ENCODE measurements at regions not wholly inside any gene's neighbourhood (a gene's known extent, or its start where the extent isn't known, plus 50 kb on each side); places are given as distances from the start of the nearest gene placed in this dataset.

DNA sequence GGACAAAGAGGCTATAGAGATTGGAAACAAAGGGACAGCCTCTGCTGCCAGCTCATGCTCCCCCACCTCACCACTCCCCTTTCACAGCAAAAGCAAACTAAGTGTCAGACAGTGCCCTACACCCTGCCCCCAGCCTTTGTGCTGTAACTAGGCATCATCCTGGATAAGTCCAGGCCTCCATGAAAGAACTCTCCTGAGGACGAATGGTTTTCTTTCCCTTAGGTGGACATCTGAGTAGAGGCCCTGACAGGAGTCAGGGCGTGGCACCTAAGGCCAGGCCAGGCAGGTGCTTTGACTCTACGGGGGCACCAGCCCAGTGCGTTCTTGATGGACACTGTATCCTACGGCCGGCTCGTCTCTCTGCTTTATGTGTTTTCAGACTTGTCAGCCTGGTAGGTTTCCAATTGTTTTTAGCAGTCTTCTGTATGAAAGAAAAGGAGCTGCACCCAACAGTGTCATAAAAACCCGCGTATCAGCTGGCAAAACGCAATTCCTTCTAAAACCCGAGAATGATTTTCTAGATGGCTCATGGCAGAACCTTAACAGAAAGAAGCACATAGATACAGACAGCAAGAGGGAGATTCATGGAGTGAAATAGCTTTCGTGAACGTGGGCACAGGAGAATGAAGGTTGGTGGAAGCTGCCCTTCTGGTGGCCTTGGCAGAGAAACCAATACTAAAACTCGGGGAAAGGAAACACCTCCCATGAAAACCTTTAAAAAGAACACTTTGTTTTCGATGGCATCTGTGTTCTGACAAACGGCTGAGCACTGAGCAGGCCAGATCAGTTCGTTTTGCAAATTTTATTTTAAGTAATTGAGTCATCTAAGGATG is 51.7 kb upstream of the AJAP1 start:
- H3K27ac Mint-ChIP-seq (ENCODE audit: unreplicated experiment): no peak overlapping the region
- intact Hi-C loops (cut with micrococcal nuclease; ENCODE audit: unreplicated experiment): no loop called here
- H3K4me3 Mint-ChIP-seq (ENCODE audit: low read depth, unreplicated experiment): no peak overlapping the region
- BruUV-seq (replicated peaks): no TSS peak
- no peaks in the 10 kb centered on the region for H3K36me3 Mint-ChIP-seq (ENCODE audit: insufficient read depth, unreplicated experiment)
- H3K27me3 Mint-ChIP-seq (ENCODE audit: unreplicated experiment): no peaks in the 10 kb centered on the region
- CTCF ChIA-PET: no interaction called here
- TF ChIP-seq, protein P1, sequence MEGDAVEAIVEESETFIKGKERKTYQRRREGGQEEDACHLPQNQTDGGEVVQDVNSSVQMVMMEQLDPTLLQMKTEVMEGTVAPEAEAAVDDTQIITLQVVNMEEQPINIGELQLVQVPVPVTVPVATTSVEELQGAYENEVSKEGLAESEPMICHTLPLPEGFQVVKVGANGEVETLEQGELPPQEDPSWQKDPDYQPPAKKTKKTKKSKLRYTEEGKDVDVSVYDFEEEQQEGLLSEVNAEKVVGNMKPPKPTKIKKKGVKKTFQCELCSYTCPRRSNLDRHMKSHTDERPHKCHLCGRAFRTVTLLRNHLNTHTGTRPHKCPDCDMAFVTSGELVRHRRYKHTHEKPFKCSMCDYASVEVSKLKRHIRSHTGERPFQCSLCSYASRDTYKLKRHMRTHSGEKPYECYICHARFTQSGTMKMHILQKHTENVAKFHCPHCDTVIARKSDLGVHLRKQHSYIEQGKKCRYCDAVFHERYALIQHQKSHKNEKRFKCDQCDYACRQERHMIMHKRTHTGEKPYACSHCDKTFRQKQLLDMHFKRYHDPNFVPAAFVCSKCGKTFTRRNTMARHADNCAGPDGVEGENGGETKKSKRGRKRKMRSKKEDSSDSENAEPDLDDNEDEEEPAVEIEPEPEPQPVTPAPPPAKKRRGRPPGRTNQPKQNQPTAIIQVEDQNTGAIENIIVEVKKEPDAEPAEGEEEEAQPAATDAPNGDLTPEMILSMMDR (IDR thresholded peaks at IDR 0.05; ENCODE audit: unreplicated experiment): no peak
- H3K9me3 Mint-ChIP-seq (ENCODE audit: low read depth, unreplicated experiment): peaks cover 7% of the 10 kb centered on the region
- no peaks in the 10 kb centered on the region for H3K4me1 Mint-ChIP-seq (ENCODE audit: low read depth, unreplicated experiment)
- DNase-seq: no peak

DNA sequence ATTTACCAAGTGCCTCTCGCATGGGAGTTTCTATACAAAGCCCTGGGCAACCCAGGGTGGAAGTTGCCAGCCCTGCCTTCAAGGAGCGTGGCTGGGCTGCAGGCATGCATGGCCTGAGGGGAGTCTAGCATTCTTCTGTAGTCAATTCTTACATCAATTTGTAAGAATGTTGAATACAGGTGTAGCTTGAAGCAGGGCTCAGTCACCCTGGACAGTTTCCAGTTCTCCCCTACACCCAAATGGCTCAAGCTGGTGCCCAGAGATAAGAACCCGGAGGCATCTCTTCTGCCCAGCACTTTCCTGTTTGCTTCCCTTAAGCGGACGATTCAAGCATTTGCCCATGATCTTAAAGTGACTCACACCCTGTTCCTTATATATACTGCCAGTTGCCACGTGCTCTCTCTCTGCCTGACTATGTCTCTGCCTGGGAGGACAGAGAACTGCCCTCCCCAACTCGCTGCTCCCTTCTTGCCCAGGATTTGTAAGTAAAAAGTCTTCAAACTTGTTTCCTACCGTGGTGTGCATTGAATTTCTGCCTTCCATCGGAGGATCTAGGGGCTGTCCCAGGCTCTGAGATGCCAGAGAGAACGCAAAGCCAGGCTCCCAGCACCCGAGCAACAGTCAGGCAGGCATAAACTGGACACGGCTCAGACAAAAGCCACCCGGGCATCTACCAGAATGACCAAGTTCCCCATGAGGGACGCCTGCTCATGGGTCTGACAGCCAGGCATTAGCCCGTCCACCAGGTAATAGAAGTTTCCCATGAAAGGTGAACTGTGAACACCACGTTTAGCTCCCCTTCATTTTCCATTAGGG is 50.9 kb upstream of the AJAP1 start:
- no peaks in the 10 kb centered on the region for H3K4me1 Mint-ChIP-seq (ENCODE audit: low read depth, unreplicated experiment)
- no peak for DNase-seq
- CTCF ChIA-PET: no interaction called here
- H3K9me3 Mint-ChIP-seq (ENCODE audit: low read depth, unreplicated experiment): peaks cover 7% of the 10 kb centered on the region
- BruUV-seq (replicated peaks): no TSS peak
- H3K27ac Mint-ChIP-seq (ENCODE audit: unreplicated experiment): no peak overlapping the region
- intact Hi-C loops (cut with micrococcal nuclease; ENCODE audit: unreplicated experiment): no loop called here
- H3K36me3 Mint-ChIP-seq (ENCODE audit: insufficient read depth, unreplicated experiment): no peaks in the 10 kb centered on the region
- TF ChIP-seq, protein P1 (IDR thresholded peaks at IDR 0.05; ENCODE audit: unreplicated experiment): no peak
- no peaks in the 10 kb centered on the region for H3K27me3 Mint-ChIP-seq (ENCODE audit: unreplicated experiment)
- no peak overlapping the region for H3K4me3 Mint-ChIP-seq (ENCODE audit: low read depth, unreplicated experiment)
